ENCODE measurements at regions not wholly inside any gene's neighbourhood (a gene's known extent, or its start where the extent isn't known, plus 50 kb on each side); places are given as distances from the start of the nearest gene placed in this dataset.

- Histone ChIP-seq H4K20me1 (ENCODE audit: control insufficient read depth, extremely low read depth, insufficient read depth, low read length) (no peaks in the 10 kb centered on the region), H3K27me3 (ENCODE audit: control insufficient read depth, insufficient read depth, low read length) (no peaks in the 10 kb centered on the region)
Measured at GRCh38 chr15:59905176-59905575, 98.9 kb upstream of the FOXB1 start.

GRCh38 chr15:59904450-59905135 is 99.5 kb upstream of the FOXB1 start:
- no peak overlapping the region for H3K9ac ChIP-seq (ENCODE audit: insufficient read depth, low read length)
- no peak overlapping the region for H2AFZ ChIP-seq (ENCODE audit: low read length)
- no peak overlapping the region for H3K4me2 ChIP-seq (ENCODE audit: extremely low read depth, insufficient read depth, low read length)
- no peaks in the 10 kb centered on the region for H3K36me3 ChIP-seq (ENCODE audit: control insufficient read depth, insufficient read depth, low read length)
- TF ChIP-seq, protein P1, sequence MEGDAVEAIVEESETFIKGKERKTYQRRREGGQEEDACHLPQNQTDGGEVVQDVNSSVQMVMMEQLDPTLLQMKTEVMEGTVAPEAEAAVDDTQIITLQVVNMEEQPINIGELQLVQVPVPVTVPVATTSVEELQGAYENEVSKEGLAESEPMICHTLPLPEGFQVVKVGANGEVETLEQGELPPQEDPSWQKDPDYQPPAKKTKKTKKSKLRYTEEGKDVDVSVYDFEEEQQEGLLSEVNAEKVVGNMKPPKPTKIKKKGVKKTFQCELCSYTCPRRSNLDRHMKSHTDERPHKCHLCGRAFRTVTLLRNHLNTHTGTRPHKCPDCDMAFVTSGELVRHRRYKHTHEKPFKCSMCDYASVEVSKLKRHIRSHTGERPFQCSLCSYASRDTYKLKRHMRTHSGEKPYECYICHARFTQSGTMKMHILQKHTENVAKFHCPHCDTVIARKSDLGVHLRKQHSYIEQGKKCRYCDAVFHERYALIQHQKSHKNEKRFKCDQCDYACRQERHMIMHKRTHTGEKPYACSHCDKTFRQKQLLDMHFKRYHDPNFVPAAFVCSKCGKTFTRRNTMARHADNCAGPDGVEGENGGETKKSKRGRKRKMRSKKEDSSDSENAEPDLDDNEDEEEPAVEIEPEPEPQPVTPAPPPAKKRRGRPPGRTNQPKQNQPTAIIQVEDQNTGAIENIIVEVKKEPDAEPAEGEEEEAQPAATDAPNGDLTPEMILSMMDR (conservative IDR thresholded peaks at IDR 0.05 in 1 of 2, IDR thresholded peaks at IDR 0.05 in 1 of 2; ENCODE audit: low read depth in 1 of 2, low read length in 2 of 2), result no peak
- no peak for TF ChIP-seq EZH2 (IDR thresholded peaks at IDR 0.05; ENCODE audit: low read length, missing control alignments)
- no peak overlapping the region for H3K27ac ChIP-seq (ENCODE audit: insufficient read depth, low read length)
- no peaks in the 10 kb centered on the region for H4K20me1 ChIP-seq (ENCODE audit: control insufficient read depth, extremely low read depth, insufficient read depth, low read length)
- no peak for DNase-seq (ENCODE audit: low read depth in 2 of 2)
- H3K9me3 ChIP-seq (ENCODE audit: control insufficient read depth, insufficient read depth, low read depth, low read length), result no peaks in the 10 kb centered on the region
- H3K27me3 ChIP-seq (ENCODE audit: control insufficient read depth, insufficient read depth, low read length), result no peaks in the 10 kb centered on the region
- H3K4me1 ChIP-seq (ENCODE audit: control insufficient read depth, extremely low read depth, insufficient read depth, low read length), result no peaks in the 10 kb centered on the region
- no peak overlapping the region for H3K4me3 ChIP-seq (replicated peaks in 1 of 4; ENCODE audit: control extremely low read depth in 1 of 4, insufficient read depth in 1 of 4, low read depth in 3 of 4, low read length in 4 of 4)
- H3K79me2 ChIP-seq (ENCODE audit: control insufficient read depth, insufficient read depth, low read length), result no peaks in the 10 kb centered on the region

More at GRCh38 chr15:59905176-59905575, 98.9 kb upstream of the FOXB1 start:
- no peaks in the 10 kb centered on the region for H3K9me3 ChIP-seq (ENCODE audit: control insufficient read depth, insufficient read depth, low read depth, low read length)
- no peaks in the 10 kb centered on the region for H3K4me1 ChIP-seq (ENCODE audit: control insufficient read depth, extremely low read depth, insufficient read depth, low read length)
- H3K79me2 ChIP-seq (ENCODE audit: control insufficient read depth, insufficient read depth, low read length), result no peaks in the 10 kb centered on the region
- no peak overlapping the region for H3K4me2 ChIP-seq (ENCODE audit: extremely low read depth, insufficient read depth, low read length)
- H3K9ac ChIP-seq (ENCODE audit: insufficient read depth, low read length), result no peak overlapping the region
- DNase-seq (ENCODE audit: low read depth in 2 of 2), result no peak
- H3K36me3 ChIP-seq (ENCODE audit: control insufficient read depth, insufficient read depth, low read length), result no peaks in the 10 kb centered on the region
- TF ChIP-seq, protein P1 (conservative IDR thresholded peaks at IDR 0.05 in 1 of 2, IDR thresholded peaks at IDR 0.05 in 1 of 2; ENCODE audit: low read depth in 1 of 2, low read length in 2 of 2), result no peak
- TF ChIP-seq EZH2 (IDR thresholded peaks at IDR 0.05; ENCODE audit: low read length, missing control alignments), result no peak
- no peak overlapping the region for H3K27ac ChIP-seq (ENCODE audit: insufficient read depth, low read length)
- no peak overlapping the region for H3K4me3 ChIP-seq (replicated peaks in 1 of 4; ENCODE audit: control extremely low read depth in 1 of 4, insufficient read depth in 1 of 4, low read depth in 3 of 4, low read length in 4 of 4)
- H2AFZ ChIP-seq (ENCODE audit: low read length), result no peak overlapping the region

GRCh38 chr15:59896663-59897074 is 107.4 kb upstream of the FOXB1 start:
- H3K4me2 ChIP-seq (ENCODE audit: extremely low read depth, insufficient read depth, low read length), result no peak overlapping the region
- H3K27ac ChIP-seq (ENCODE audit: insufficient read depth, low read length), result no peak overlapping the region
- DNase-seq (ENCODE audit: low read depth in 2 of 2), result no peak
- no peaks in the 10 kb centered on the region for H4K20me1 ChIP-seq (ENCODE audit: control insufficient read depth, extremely low read depth, insufficient read depth, low read length)
- H3K9me3 ChIP-seq (ENCODE audit: control insufficient read depth, insufficient read depth, low read depth, low read length), result no peaks in the 10 kb centered on the region
- H3K9ac ChIP-seq (ENCODE audit: insufficient read depth, low read length), result no peak overlapping the region
- no peaks in the 10 kb centered on the region for H3K79me2 ChIP-seq (ENCODE audit: control insufficient read depth, insufficient read depth, low read length)
- no peaks in the 10 kb centered on the region for H3K36me3 ChIP-seq (ENCODE audit: control insufficient read depth, insufficient read depth, low read length)
- H3K4me1 ChIP-seq (ENCODE audit: control insufficient read depth, extremely low read depth, insufficient read depth, low read length), result no peaks in the 10 kb centered on the region
- H3K27me3 ChIP-seq (ENCODE audit: control insufficient read depth, insufficient read depth, low read length), result no peaks in the 10 kb centered on the region
- H2AFZ ChIP-seq (ENCODE audit: low read length), result no peak overlapping the region
- no peak overlapping the region for H3K4me3 ChIP-seq (replicated peaks in 1 of 4; ENCODE audit: control extremely low read depth in 1 of 4, insufficient read depth in 1 of 4, low read depth in 3 of 4, low read length in 4 of 4)
- TF ChIP-seq, protein P1 (conservative IDR thresholded peaks at IDR 0.05 in 1 of 2, IDR thresholded peaks at IDR 0.05 in 1 of 2; ENCODE audit: low read depth in 1 of 2, low read length in 2 of 2), result no peak
- TF ChIP-seq EZH2 (IDR thresholded peaks at IDR 0.05; ENCODE audit: low read length, missing control alignments), result no peak

Measured in fibroblast of lung (primary cell).